GM04503 (cell line): ENCODE measurements at regions not wholly inside any gene's neighbourhood (a gene's known extent, or its start where the extent isn't known, plus 50 kb on each side); places are given as distances from the start of the nearest gene placed in this dataset.

ENCODE experiments used
- DNase-seq: peaks from one replicate; pipeline ENCODE4 v3.0.0-alpha.2; 2012; ENCODE audit warnings: low read depth

GRCh38 chr20:17787816-17788215 lies 88.0 kb downstream of the BANF2 start:
- no peak for DNase-seq

- peak; percentile 19 for DNase-seq
These were observed 86.5 kb downstream of the BANF2 start for GRCh38 chr20:17786221-17786718.
